ENCODE measurements at regions not wholly inside any gene's neighbourhood (a gene's known extent, or its start where the extent isn't known, plus 50 kb on each side); places are given as distances from the start of the nearest gene placed in this dataset.

DNA sequence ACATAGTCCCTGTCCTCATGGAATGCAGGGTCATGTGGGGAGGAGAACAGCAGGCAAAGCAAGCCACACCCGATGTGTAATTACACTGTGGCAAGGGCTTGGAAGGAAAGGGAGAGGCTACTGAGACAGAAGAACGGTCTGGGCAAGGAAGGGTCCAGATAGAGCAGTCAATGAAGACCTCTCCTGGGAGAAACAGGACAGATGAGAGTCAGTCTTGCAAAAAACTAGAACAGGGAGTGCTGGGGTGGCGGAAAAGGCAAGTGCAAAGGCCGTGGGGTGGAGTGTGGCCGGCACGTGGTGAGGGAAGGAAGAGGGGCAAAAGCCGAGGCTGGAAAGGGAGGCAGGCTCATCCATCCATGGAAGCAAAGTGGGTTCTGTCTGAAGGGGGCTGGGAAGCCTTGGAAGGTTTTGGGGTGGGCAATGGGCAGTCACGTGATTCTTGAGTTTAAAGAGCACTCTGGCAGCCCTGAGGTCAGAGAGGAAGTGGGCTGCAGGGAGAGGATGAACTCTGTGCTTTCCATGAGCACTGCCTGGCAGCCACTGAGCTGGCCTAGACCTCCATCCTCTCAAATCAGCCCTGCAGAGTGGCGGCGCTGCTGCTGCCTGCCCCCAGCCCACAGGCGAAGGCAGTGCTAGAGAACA is 182.2 kb downstream of the INHBB start (continued):
- TF ChIP-seq, protein P1, sequence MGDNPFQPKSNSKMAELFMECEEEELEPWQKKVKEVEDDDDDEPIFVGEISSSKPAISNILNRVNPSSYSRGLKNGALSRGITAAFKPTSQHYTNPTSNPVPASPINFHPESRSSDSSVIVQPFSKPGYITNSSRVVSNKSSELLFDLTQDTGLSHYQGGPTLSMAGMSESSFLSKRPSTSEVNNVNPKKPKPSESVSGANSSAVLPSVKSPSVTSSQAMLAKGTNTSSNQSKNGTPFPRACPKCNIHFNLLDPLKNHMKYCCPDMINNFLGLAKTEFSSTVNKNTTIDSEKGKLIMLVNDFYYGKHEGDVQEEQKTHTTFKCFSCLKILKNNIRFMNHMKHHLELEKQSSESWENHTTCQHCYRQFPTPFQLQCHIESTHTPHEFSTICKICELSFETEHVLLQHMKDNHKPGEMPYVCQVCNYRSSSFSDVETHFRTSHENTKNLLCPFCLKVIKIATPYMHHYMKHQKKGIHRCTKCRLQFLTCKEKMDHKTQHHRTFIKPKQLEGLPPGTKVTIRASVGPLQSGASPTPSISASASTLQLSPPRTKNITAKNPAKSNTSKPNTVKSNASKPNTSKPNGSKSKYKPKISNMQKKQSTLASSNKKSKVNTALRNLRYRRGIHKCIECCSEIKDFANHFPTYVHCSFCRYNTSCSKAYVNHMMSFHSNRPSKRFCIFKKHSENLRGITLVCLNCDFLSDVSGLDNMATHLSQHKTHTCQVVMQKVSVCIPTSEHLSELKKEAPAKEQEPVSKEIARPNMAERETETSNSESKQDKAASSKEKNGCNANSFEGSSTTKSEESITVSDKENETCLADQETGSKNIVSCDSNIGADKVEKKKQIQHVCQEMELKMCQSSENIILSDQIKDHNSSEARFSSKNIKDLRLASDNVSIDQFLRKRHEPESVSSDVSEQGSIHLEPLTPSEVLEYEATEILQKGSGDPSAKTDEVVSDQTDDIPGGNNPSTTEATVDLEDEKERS (CRISPR knock-in tag; IDR thresholded peaks at IDR 0.05), result no peak
- TF ChIP-seq ZNF354B (CRISPR knock-in tag; IDR thresholded peaks at IDR 0.05), result peak; percentile 83; the same call in 1 of the 2 replicates
- TF ChIP-seq ASH2L (IDR thresholded peaks at IDR 0.05; ENCODE audit: insufficient read length, low read depth, low read length), result peak; percentile 29
- TF ChIP-seq, protein P2, sequence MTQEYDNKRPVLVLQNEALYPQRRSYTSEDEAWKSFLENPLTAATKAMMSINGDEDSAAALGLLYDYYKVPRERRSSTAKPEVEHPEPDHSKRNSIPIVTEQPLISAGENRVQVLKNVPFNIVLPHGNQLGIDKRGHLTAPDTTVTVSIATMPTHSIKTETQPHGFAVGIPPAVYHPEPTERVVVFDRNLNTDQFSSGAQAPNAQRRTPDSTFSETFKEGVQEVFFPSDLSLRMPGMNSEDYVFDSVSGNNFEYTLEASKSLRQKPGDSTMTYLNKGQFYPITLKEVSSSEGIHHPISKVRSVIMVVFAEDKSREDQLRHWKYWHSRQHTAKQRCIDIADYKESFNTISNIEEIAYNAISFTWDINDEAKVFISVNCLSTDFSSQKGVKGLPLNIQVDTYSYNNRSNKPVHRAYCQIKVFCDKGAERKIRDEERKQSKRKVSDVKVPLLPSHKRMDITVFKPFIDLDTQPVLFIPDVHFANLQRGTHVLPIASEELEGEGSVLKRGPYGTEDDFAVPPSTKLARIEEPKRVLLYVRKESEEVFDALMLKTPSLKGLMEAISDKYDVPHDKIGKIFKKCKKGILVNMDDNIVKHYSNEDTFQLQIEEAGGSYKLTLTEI (CRISPR knock-in tag; conservative IDR thresholded peaks at IDR 0.05), result no peak
- no peak for TF ChIP-seq CEBPB (IDR thresholded peaks at IDR 0.05; ENCODE audit: borderline replicate concordance, low read depth, low read length)
- TF ChIP-seq, protein P3, sequence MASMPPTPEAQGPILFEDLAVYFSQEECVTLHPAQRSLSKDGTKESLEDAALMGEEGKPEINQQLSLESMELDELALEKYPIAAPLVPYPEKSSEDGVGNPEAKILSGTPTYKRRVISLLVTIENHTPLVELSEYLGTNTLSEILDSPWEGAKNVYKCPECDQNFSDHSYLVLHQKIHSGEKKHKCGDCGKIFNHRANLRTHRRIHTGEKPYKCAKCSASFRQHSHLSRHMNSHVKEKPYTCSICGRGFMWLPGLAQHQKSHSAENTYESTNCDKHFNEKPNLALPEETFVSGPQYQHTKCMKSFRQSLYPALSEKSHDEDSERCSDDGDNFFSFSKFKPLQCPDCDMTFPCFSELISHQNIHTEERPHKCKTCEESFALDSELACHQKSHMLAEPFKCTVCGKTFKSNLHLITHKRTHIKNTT (CRISPR knock-in tag; IDR thresholded peaks at IDR 0.05), result no peak
- TF ChIP-seq ZNF33B (CRISPR knock-in tag; IDR thresholded peaks at IDR 0.05), result no peak
- TF ChIP-seq, protein P4, sequence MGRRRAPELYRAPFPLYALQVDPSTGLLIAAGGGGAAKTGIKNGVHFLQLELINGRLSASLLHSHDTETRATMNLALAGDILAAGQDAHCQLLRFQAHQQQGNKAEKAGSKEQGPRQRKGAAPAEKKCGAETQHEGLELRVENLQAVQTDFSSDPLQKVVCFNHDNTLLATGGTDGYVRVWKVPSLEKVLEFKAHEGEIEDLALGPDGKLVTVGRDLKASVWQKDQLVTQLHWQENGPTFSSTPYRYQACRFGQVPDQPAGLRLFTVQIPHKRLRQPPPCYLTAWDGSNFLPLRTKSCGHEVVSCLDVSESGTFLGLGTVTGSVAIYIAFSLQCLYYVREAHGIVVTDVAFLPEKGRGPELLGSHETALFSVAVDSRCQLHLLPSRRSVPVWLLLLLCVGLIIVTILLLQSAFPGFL (CRISPR knock-in tag; IDR thresholded peaks at IDR 0.05), result no peak
- TF ChIP-seq, protein P5, sequence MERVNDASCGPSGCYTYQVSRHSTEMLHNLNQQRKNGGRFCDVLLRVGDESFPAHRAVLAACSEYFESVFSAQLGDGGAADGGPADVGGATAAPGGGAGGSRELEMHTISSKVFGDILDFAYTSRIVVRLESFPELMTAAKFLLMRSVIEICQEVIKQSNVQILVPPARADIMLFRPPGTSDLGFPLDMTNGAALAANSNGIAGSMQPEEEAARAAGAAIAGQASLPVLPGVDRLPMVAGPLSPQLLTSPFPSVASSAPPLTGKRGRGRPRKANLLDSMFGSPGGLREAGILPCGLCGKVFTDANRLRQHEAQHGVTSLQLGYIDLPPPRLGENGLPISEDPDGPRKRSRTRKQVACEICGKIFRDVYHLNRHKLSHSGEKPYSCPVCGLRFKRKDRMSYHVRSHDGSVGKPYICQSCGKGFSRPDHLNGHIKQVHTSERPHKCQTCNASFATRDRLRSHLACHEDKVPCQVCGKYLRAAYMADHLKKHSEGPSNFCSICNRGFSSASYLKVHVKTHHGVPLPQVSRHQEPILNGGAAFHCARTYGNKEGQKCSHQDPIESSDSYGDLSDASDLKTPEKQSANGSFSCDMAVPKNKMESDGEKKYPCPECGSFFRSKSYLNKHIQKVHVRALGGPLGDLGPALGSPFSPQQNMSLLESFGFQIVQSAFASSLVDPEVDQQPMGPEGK (CRISPR knock-in tag; IDR thresholded peaks at IDR 0.05), result peak; percentile 57; the same call in 1 of the 2 replicates
- TF ChIP-seq NBN (conservative IDR thresholded peaks at IDR 0.05), result no peak
- TF ChIP-seq, protein P6, sequence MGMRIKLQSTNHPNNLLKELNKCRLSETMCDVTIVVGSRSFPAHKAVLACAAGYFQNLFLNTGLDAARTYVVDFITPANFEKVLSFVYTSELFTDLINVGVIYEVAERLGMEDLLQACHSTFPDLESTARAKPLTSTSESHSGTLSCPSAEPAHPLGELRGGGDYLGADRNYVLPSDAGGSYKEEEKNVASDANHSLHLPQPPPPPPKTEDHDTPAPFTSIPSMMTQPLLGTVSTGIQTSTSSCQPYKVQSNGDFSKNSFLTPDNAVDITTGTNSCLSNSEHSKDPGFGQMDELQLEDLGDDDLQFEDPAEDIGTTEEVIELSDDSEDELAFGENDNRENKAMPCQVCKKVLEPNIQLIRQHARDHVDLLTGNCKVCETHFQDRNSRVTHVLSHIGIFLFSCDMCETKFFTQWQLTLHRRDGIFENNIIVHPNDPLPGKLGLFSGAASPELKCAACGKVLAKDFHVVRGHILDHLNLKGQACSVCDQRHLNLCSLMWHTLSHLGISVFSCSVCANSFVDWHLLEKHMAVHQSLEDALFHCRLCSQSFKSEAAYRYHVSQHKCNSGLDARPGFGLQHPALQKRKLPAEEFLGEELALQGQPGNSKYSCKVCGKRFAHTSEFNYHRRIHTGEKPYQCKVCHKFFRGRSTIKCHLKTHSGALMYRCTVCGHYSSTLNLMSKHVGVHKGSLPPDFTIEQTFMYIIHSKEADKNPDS (CRISPR knock-in tag; IDR thresholded peaks at IDR 0.05), result no peak; the same call in 1 of the 2 replicates
- TF ChIP-seq FIP1L1 (IDR thresholded peaks at IDR 0.05; ENCODE audit: borderline replicate concordance, insufficient read depth, low read depth, low read length), result no peak
- TF ChIP-seq ZNF124 (CRISPR knock-in tag; IDR thresholded peaks at IDR 0.05), result no peak
- no peak for TF ChIP-seq ZNF17 (CRISPR knock-in tag; IDR thresholded peaks at IDR 0.05)
- peak; percentile 69; the same call in 1 of the 2 replicates for TF ChIP-seq NAIF1 (CRISPR knock-in tag; IDR thresholded peaks at IDR 0.05; ENCODE audit: borderline replicate concordance)
- peak; percentile 63; the same call in 1 of the 2 replicates for TF ChIP-seq ATF7-NPFF (CRISPR knock-in tag; IDR thresholded peaks at IDR 0.05; ENCODE audit: low read depth)
